Ishikawa (cell line): ENCODE measurements at regions not wholly inside any gene's neighbourhood (a gene's known extent, or its start where the extent isn't known, plus 50 kb on each side); places are given as distances from the start of the nearest gene placed in this dataset.

ENCODE experiments used
- CEBPB ChIP-seq: IDR thresholded peaks from 2 replicates; pipeline ENCODE4 v1.6.1; 2012
- CREB1 ChIP-seq: IDR thresholded peaks from 2 replicates; pipeline ENCODE4 v1.6.1; 2012; ENCODE audit warnings: low read depth
- EP300 ChIP-seq: IDR thresholded peaks from 2 replicates; pipeline ENCODE4 v1.6.1; 2012; ENCODE audit warnings: borderline replicate concordance
- FOXM1 ChIP-seq: IDR thresholded peaks from 2 replicates; pipeline ENCODE4 v1.6.1; 2012; ENCODE audit warnings: low read depth, borderline replicate concordance
- MAX ChIP-seq: IDR thresholded peaks from 2 replicates; pipeline ENCODE4 v1.6.1; 2012
- NFIC ChIP-seq: IDR thresholded peaks from 2 replicates; pipeline ENCODE4 v1.6.1; 2012
- RAD21 ChIP-seq: IDR thresholded peaks from 2 replicates; pipeline ENCODE4 v1.6.1; 2012; ENCODE audit warnings: low read depth
- REST ChIP-seq: IDR thresholded peaks from 2 replicates; pipeline ENCODE4 v1.6.1; 2012; ENCODE audit warnings: low read depth, mild to moderate bottlenecking
- TAF1 ChIP-seq: IDR thresholded peaks from 2 replicates; pipeline ENCODE4 v1.6.1; 2012; ENCODE audit warnings: low read depth, mild to moderate bottlenecking
- TCF12 ChIP-seq: IDR thresholded peaks from 2 replicates; pipeline ENCODE4 v1.6.1; 2012; ENCODE audit warnings: low read depth
- TEAD4 ChIP-seq: IDR thresholded peaks from 2 replicates; pipeline ENCODE4 v1.6.1; 2012
- USF1 ChIP-seq: IDR thresholded peaks from 2 replicates; pipeline ENCODE4 v1.6.1; 2012
- YY1 ChIP-seq: IDR thresholded peaks from 2 replicates; pipeline ENCODE4 v1.6.1; 2012; ENCODE audit warnings: low read depth
- ZBTB7A ChIP-seq: IDR thresholded peaks from 2 replicates; pipeline ENCODE4 v1.6.1; 2012; ENCODE audit warnings: low read depth

GRCh38 chr3:59115364-59116232, 65.8 kb upstream of the CFAP20DC start:
- TF ChIP-seq NFIC, result no peak
- no peak for TF ChIP-seq YY1
- TF ChIP-seq USF1, result no peak
- no peak for TF ChIP-seq EP300
- no peak for TF ChIP-seq REST
- TF ChIP-seq TCF12, result no peak
- no peak for TF ChIP-seq TAF1
- no peak for TF ChIP-seq FOXM1
- no peak for TF ChIP-seq CREB1
- TF ChIP-seq RAD21, result no peak
- TF ChIP-seq MAX, result no peak
- TF ChIP-seq ZBTB7A, result no peak
- TF ChIP-seq CEBPB, result no peak
- no peak for TF ChIP-seq TEAD4
